ENCODE measurements at regions not wholly inside any gene's neighbourhood (a gene's known extent, or its start where the extent isn't known, plus 50 kb on each side); places are given as distances from the start of the nearest gene placed in this dataset.

DNA sequence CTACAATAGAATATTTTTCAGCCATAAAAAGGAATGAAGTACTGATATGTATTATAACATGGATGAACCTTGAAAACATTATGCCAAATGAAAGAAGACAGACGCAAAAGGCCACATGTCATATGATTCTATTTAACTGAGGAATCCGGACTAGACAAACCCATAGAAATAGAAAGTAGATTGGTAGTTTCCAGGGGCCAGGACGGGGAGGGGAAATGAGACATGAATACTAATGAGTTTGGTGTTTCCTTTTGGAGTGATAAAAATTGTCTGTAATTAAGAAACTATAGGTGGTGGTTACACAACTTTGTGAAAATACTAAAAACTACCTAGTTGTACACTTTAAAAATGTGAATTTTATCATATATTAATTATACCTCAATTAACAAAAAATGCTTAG is 247.6 kb downstream of the BCAT1 start:
- TF ChIP-seq, protein P1, sequence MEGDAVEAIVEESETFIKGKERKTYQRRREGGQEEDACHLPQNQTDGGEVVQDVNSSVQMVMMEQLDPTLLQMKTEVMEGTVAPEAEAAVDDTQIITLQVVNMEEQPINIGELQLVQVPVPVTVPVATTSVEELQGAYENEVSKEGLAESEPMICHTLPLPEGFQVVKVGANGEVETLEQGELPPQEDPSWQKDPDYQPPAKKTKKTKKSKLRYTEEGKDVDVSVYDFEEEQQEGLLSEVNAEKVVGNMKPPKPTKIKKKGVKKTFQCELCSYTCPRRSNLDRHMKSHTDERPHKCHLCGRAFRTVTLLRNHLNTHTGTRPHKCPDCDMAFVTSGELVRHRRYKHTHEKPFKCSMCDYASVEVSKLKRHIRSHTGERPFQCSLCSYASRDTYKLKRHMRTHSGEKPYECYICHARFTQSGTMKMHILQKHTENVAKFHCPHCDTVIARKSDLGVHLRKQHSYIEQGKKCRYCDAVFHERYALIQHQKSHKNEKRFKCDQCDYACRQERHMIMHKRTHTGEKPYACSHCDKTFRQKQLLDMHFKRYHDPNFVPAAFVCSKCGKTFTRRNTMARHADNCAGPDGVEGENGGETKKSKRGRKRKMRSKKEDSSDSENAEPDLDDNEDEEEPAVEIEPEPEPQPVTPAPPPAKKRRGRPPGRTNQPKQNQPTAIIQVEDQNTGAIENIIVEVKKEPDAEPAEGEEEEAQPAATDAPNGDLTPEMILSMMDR (IDR thresholded peaks at IDR 0.05; ENCODE audit: poor library complexity, severe bottlenecking), result no peak
- TF ChIP-seq EZH2 (IDR thresholded peaks at IDR 0.05; ENCODE audit: borderline replicate concordance, insufficient read depth, low read length, poor library complexity, severe bottlenecking) (no peak), EP300 (conservative IDR thresholded peaks at IDR 0.05; ENCODE audit: poor library complexity, severe bottlenecking) (no peak), TAF1 (IDR thresholded peaks at IDR 0.05; ENCODE audit: low read depth) (no peak), MXI1 (conservative IDR thresholded peaks at IDR 0.05; ENCODE audit: poor library complexity, severe bottlenecking) (no peak), RAD21 (conservative IDR thresholded peaks at IDR 0.05) (no peak)
